Colonic mucosa (tissue), 4 donors: ENCODE measurements at regions not wholly inside any gene's neighbourhood (a gene's known extent, or its start where the extent isn't known, plus 50 kb on each side); places are given as distances from the start of the nearest gene placed in this dataset.

Source experiments
- DNase-seq: peaks from one replicate; pipeline ENCODE4 v3.0.0-alpha.2; 2020
- H3K27ac ChIP-seq: fragments of 200-600 bp; one replicate; pipeline ENCODE4 v1.8.0; 2021
- H3K27me3 ChIP-seq: fragments of 200-600 bp; one replicate; pipeline ENCODE4 v1.8.0; 2021
- H3K36me3 ChIP-seq: fragments of 200-600 bp; one replicate; pipeline ENCODE4 v1.8.0; 2021
- H3K4me1 ChIP-seq: fragments of 200-600 bp; one replicate; pipeline ENCODE4 v1.8.0; 2021; ENCODE audit warnings: mild to moderate bottlenecking
- H3K4me3 ChIP-seq: fragments of 200-600 bp; one replicate; pipeline ENCODE4 v1.8.0; 2021
- H3K9ac ChIP-seq, 2 donors: one replicate each; pipeline ENCODE4 v1.7.0; 2013; ENCODE audit warnings: control low read depth in 2 of 2, low read depth in 2 of 2, low read length in 2 of 2
- H3K9me3 ChIP-seq: fragments of 200-600 bp; one replicate; pipeline ENCODE4 v1.8.0; 2021
- intact Hi-C: fragments of 100-400 bp; cut with DNase I; formaldehyde crosslinking; loops from one replicate; pipeline ENCODE4 v1.14.1; 2022
- TF ChIP-seq, protein P1 (sequence below): fragments of 200-600 bp; IDR thresholded peaks from one replicate; pipeline ENCODE4 v1.8.0; 2022; ENCODE audit warnings: antibody characterized with exemption, mild to moderate bottlenecking
- donor health status: healthy.
- donor health status: DM: no; HTN: no; CAD: no.
- donor health status: DM: no; HTN: no; CAD: no.

DNA sequence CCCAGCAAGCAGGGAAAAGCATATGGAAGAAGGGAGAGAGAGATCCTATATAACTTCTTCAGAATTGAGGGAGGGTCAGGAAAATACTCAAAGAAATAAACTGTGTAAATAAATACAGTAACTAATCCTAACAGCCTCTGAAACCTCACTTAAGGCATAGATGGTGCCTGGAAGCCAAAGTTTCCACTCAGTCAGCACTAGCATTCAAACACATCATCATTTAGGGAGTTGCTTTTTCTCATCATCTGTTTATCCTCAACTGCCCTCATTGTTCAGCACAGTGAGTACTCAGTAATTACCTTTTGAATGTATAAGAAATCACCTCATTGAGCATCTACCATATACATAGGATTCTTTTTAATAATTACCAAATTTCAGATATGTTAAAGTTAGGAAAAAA is 262.9 kb downstream of the C1D start:
- TF ChIP-seq, protein P1, sequence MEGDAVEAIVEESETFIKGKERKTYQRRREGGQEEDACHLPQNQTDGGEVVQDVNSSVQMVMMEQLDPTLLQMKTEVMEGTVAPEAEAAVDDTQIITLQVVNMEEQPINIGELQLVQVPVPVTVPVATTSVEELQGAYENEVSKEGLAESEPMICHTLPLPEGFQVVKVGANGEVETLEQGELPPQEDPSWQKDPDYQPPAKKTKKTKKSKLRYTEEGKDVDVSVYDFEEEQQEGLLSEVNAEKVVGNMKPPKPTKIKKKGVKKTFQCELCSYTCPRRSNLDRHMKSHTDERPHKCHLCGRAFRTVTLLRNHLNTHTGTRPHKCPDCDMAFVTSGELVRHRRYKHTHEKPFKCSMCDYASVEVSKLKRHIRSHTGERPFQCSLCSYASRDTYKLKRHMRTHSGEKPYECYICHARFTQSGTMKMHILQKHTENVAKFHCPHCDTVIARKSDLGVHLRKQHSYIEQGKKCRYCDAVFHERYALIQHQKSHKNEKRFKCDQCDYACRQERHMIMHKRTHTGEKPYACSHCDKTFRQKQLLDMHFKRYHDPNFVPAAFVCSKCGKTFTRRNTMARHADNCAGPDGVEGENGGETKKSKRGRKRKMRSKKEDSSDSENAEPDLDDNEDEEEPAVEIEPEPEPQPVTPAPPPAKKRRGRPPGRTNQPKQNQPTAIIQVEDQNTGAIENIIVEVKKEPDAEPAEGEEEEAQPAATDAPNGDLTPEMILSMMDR, result no peak
- no peak overlapping the region for H3K27ac ChIP-seq
- H3K36me3 ChIP-seq, result no peaks in the 10 kb centered on the region
- no peaks in the 10 kb centered on the region for H3K9me3 ChIP-seq
- H3K4me1 ChIP-seq, result no peaks in the 10 kb centered on the region
- no peak overlapping the region for H3K4me3 ChIP-seq
- intact Hi-C loops, result no loop called here
- no peak for DNase-seq
- no peak overlapping the region for H3K9ac ChIP-seq
- no peaks in the 10 kb centered on the region for H3K27me3 ChIP-seq

- no peak for DNase-seq
- no peaks in the 10 kb centered on the region for H3K4me1 ChIP-seq
- no peaks in the 10 kb centered on the region for H3K9me3 ChIP-seq
- H3K9ac ChIP-seq, result no peak overlapping the region
- intact Hi-C loops, result no loop called here
- TF ChIP-seq, protein P1, result no peak
- H3K4me3 ChIP-seq, result no peak overlapping the region
- no peak overlapping the region for H3K27ac ChIP-seq
- no peaks in the 10 kb centered on the region for H3K27me3 ChIP-seq
- no peaks in the 10 kb centered on the region for H3K36me3 ChIP-seq
Observed at GRCh38 chr2:67802291-67802690, 260.5 kb downstream of the C1D start.

DNA sequence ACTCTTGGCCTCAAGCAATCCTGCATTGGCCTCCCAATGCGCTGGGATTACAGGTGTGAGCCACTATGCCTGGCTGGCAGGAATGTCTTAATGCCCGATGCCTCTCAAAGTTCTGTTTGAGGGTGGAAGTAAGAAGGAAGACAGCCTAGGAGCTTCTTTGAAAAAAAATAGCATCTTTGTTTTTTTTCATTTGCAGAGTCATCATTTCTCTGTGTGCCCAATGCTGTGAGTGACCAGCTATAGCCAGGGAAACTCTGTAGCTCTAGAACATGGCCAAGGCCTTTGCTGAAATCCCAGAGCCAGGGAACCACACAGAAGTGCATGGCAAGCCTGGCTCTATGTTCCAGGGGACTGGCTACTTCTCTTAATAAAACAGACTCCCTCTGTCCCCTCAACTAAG is 260.0 kb downstream of the C1D start:
- no peak for DNase-seq
- intact Hi-C loops, result no loop called here
- H3K9me3 ChIP-seq, result no peaks in the 10 kb centered on the region
- no peak overlapping the region for H3K4me3 ChIP-seq
- no peaks in the 10 kb centered on the region for H3K27me3 ChIP-seq
- TF ChIP-seq, protein P1, result no peak
- H3K27ac ChIP-seq, result no peak overlapping the region
- no peak overlapping the region for H3K9ac ChIP-seq
- no peaks in the 10 kb centered on the region for H3K4me1 ChIP-seq
- H3K36me3 ChIP-seq, result no peaks in the 10 kb centered on the region

DNA sequence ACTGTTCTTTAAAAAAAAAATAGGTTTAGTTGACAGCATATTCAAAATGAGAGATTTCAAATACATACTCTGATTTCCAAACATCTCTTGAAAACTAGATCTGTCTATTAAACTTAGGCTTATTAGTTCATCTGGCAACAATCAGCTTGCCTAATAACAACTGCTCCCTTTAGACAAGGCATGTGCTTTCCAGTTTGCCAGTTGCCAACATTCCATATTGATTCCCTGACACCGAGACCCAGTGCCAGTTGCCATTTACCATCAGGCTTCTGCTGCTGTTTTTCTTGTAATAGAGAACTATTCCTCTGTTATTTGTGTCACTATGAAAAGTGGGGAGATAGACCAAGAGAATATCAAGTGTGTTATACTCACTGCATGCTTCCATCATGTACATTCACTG is 256.0 kb downstream of the C1D start:
- no peaks in the 10 kb centered on the region for H3K9me3 ChIP-seq
- TF ChIP-seq, protein P1, result no peak
- H3K4me1 ChIP-seq, result no peaks in the 10 kb centered on the region
- intact Hi-C loops, result no loop called here
- no peak overlapping the region for H3K27ac ChIP-seq
- H3K27me3 ChIP-seq, result no peaks in the 10 kb centered on the region
- DNase-seq, result no peak
- H3K9ac ChIP-seq, result no peak overlapping the region
- H3K36me3 ChIP-seq, result no peaks in the 10 kb centered on the region
- H3K4me3 ChIP-seq, result no peak overlapping the region

DNA sequence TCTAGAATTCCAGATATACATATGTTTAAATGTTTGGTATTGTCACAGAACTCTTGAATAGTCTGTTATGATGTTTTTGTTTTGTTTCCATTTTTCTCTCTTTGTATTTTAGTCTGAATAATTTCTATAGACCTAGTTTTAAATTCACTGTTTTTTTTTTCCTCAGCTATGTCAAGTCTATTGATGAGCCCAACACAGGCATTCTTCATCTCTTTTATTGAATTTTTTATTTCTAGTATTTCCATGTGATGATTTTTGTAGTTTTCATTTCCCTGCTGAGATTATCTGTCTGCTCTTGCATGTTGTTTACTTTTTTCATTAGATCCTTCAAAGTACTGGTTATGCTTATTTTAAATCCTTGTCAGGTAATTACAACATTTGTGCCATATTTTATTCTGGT is 254.7 kb downstream of the C1D start:
- H3K36me3 ChIP-seq, result no peaks in the 10 kb centered on the region
- no peaks in the 10 kb centered on the region for H3K9me3 ChIP-seq
- intact Hi-C loops, result no loop called here
- H3K4me1 ChIP-seq, result no peaks in the 10 kb centered on the region
- no peak overlapping the region for H3K4me3 ChIP-seq
- H3K27me3 ChIP-seq, result no peaks in the 10 kb centered on the region
- TF ChIP-seq, protein P1, result no peak
- no peak overlapping the region for H3K9ac ChIP-seq
- no peak for DNase-seq
- no peak overlapping the region for H3K27ac ChIP-seq

DNA sequence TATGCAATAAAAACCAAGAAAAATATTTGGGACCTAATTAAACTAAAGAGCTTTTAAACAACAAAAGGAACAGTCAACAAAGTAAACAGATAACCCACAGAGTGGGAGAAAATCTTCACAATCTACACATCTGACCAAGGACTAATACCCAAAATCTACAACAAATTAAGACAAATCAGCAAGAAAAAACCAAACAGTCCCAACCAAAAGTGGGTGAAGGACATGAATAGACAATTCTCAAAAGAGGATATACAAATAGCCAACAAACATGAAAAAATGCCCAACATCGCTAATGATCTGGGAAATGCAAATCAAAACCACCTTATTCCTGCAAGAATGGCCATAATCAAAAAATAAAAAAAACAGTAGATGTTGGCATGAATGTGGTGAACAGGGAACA is 250.1 kb downstream of the C1D start:
- no peak overlapping the region for H3K27ac ChIP-seq
- H3K36me3 ChIP-seq, result no peaks in the 10 kb centered on the region

More for the DNA sequence above, 250.1 kb downstream of the C1D start:
- TF ChIP-seq, protein P1, result no peak
- H3K9ac ChIP-seq, result no peak overlapping the region
- intact Hi-C loops, result no loop called here
- no peaks in the 10 kb centered on the region for H3K9me3 ChIP-seq
- no peak for DNase-seq
- H3K4me1 ChIP-seq, result no peaks in the 10 kb centered on the region
- no peak overlapping the region for H3K4me3 ChIP-seq
- no peaks in the 10 kb centered on the region for H3K27me3 ChIP-seq
